Loucy (cell line): ENCODE measurements at regions not wholly inside any gene's neighbourhood (a gene's known extent, or its start where the extent isn't known, plus 50 kb on each side); places are given as distances from the start of the nearest gene placed in this dataset.

Experiments used
- EZH2phosphoT487 ChIP-seq: fragments of 200-600 bp; IDR thresholded peaks from 2 replicates; pipeline ENCODE4 v1.6.1; 2018; ENCODE audit warnings: antibody characterized with exemption, mild to moderate bottlenecking, moderate library complexity, borderline replicate concordance
- TF ChIP-seq, protein P1 (sequence below): fragments of 200-600 bp; sonication (generic); conservative IDR thresholded peaks from 2 replicates; pipeline ENCODE4 v1.5.1; 2014; ENCODE audit warnings: mild to moderate bottlenecking, antibody characterized with exemption, low read length

DNA sequence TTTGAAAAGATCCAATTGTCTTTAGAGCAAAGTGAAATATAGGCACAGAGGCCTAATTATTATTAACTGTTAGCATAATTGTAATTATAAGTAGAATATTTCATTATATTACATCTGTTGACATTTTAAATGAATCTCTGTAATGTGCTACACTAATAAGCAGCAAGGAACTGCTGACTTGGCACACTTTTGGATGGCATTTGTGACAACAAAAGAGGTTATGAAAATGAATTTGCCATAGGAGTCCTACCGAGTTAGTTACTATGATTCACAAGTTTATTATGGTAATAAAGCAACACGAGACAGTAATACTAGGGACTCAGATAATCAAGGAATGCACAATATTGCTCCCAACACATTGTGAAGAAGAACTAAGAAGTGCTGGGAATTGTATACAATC lies 213.8 kb upstream of the PCDH9 start:
- TF ChIP-seq, protein P1, sequence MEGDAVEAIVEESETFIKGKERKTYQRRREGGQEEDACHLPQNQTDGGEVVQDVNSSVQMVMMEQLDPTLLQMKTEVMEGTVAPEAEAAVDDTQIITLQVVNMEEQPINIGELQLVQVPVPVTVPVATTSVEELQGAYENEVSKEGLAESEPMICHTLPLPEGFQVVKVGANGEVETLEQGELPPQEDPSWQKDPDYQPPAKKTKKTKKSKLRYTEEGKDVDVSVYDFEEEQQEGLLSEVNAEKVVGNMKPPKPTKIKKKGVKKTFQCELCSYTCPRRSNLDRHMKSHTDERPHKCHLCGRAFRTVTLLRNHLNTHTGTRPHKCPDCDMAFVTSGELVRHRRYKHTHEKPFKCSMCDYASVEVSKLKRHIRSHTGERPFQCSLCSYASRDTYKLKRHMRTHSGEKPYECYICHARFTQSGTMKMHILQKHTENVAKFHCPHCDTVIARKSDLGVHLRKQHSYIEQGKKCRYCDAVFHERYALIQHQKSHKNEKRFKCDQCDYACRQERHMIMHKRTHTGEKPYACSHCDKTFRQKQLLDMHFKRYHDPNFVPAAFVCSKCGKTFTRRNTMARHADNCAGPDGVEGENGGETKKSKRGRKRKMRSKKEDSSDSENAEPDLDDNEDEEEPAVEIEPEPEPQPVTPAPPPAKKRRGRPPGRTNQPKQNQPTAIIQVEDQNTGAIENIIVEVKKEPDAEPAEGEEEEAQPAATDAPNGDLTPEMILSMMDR: no peak
- no peak for TF ChIP-seq EZH2phosphoT487
